ENCODE measurements at regions not wholly inside any gene's neighbourhood (a gene's known extent, or its start where the extent isn't known, plus 50 kb on each side); places are given as distances from the start of the nearest gene placed in this dataset.

DNA sequence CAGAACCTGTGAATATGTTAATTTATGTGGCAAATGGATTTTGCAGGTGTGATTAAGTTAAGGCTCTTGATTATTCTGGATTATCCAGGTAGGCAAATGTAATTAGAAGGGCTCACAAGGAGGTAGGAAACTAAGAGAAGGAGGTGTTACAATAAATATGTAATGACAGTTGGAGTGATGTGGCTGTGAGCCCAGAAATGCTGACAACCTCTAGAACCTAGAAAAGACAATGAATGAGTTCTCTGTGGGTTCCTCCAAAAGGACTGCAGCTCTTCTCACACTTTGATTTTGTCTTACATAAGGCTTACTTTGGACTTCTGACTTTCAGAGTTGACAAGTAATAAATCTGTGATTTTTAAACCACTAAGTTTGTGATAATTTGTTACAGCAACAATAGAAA, 406.6 kb upstream of the EPHA7 start:
- Histone ChIP-seq H3K4me3 (ENCODE audit: low read depth in 1 of 2, low read length in 2 of 2) (no peak overlapping the region), H3K36me3 (ENCODE audit: control insufficient read depth in 2 of 2, insufficient read depth in 2 of 2, low read length in 1 of 2) (no peaks in the 10 kb centered on the region), H3K4me1 (ENCODE audit: control insufficient read depth in 2 of 2, insufficient read depth in 2 of 2, low read length in 1 of 2) (no peaks in the 10 kb centered on the region), H3K9me3 (ENCODE audit: control insufficient read depth in 2 of 2, insufficient read depth in 1 of 2, low read depth in 1 of 2, low read length in 1 of 2) (peaks cover 0 to 2% of the 10 kb centered on the region in 2 donors), H3K27ac (ENCODE audit: low read depth in 2 of 2, low read length in 1 of 2) (no peak overlapping the region), H3K27me3 (ENCODE audit: control insufficient read depth in 1 of 2, insufficient read depth in 2 of 2, low read length in 2 of 2) (no peaks in the 10 kb centered on the region)

DNA sequence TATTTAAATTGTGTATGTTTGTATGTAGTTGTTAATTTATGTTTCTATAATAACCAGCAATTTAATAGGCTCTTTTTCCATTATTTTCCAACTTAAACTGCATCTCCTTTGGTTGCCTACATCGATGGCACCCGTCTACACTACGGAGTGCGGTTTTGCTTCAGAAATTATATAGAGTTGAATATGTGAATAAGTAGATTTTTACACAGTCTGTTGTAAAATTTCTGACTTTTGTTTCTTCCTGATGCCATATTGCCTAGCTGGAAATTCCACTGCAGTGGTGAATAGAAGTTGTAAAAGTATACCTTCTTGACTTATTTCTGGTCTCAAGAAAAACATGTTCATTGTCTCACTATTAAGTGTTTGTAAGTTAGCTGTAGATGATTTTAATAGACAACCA, 404.1 kb upstream of the EPHA7 start:
- Histone ChIP-seq H3K4me3 (ENCODE audit: low read depth in 1 of 2, low read length in 2 of 2) (no peak overlapping the region), H3K36me3 (ENCODE audit: control insufficient read depth in 2 of 2, insufficient read depth in 2 of 2, low read length in 1 of 2) (no peaks in the 10 kb centered on the region), H3K4me1 (ENCODE audit: control insufficient read depth in 2 of 2, insufficient read depth in 2 of 2, low read length in 1 of 2) (no peaks in the 10 kb centered on the region), H3K27me3 (ENCODE audit: control insufficient read depth in 1 of 2, insufficient read depth in 2 of 2, low read length in 2 of 2) (no peaks in the 10 kb centered on the region), H3K27ac (ENCODE audit: low read depth in 2 of 2, low read length in 1 of 2) (no peak overlapping the region), H3K9me3 (ENCODE audit: control insufficient read depth in 2 of 2, insufficient read depth in 1 of 2, low read depth in 1 of 2, low read length in 1 of 2) (peaks cover 0 to 2% of the 10 kb centered on the region in 2 donors)
- 91 to 96% methylated on average over 4 of the region's 4 CpGs for WGBS, 2 donors

DNA sequence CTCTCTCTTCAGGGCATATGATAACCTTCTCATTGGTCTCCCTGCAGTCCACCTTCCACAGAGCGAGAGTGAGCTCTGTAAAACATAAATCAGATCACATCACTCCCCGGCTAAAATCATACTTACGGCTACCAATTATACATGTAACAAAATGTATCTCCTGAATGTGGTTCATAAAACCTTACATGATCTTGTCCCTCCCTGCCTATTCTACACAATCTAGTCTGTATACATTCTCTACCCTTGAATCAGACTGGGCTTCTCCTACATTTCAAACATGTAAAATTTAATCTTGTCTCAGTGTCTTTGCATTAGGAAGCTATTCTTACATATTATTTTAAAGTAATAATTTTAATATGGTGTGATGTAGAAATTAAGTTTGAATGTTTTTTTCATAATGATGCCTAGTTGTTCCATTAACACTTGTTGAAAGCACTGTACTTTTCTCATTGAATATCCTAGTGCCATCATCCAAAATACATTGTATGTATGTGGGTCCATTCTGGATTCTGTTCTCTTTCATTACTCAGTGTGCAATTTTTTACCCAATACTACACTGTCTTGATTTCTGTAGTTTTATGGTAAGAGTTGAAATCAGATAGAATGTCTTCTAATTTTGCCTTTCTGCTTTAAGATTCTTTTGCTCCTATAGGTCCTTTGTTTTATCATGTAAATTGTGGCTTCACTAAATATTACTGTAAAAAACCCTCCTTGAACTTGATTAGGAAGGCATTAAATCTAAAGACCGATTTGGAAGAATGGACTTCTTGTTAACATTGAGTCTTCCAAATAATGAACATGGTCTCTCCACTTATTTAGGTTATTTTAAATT, 403.3 kb upstream of the EPHA7 start:
- 91% methylated on average over 4 of the region's 4 CpGs for WGBS, 2 donors
- H3K36me3 ChIP-seq (ENCODE audit: control insufficient read depth in 2 of 2, insufficient read depth in 2 of 2, low read length in 1 of 2), result no peaks in the 10 kb centered on the region
- H3K9me3 ChIP-seq (ENCODE audit: control insufficient read depth in 2 of 2, insufficient read depth in 1 of 2, low read depth in 1 of 2, low read length in 1 of 2), result peaks cover 0 to 2% of the 10 kb centered on the region in 2 donors
- H3K4me3 ChIP-seq (ENCODE audit: low read depth in 1 of 2, low read length in 2 of 2), result no peak overlapping the region
- no peak overlapping the region for H3K27ac ChIP-seq (ENCODE audit: low read depth in 2 of 2, low read length in 1 of 2)
- no peaks in the 10 kb centered on the region for H3K27me3 ChIP-seq (ENCODE audit: control insufficient read depth in 1 of 2, insufficient read depth in 2 of 2, low read length in 2 of 2)
- no peaks in the 10 kb centered on the region for H3K4me1 ChIP-seq (ENCODE audit: control insufficient read depth in 2 of 2, insufficient read depth in 2 of 2, low read length in 1 of 2)

DNA sequence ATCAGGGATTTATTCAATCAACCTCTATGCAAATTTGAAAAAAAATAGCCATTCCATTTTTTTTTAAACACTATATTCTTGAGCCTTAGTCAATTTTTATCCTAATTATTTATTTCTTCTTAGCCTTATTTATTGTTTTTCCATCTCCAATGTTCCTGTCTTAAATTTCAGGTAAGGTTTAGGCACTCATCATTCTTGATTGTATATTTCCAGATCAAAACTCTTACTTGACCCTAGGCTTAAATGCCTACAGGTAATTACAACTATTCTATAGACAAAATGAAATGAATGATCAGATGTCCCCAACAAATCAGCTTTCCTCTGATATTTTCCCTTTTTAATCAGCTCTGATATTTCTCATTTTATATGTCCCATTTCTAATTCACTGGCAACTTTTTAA, 402.6 kb upstream of the EPHA7 start:
- Histone ChIP-seq H3K4me3 (ENCODE audit: low read depth in 1 of 2, low read length in 2 of 2) (no peak overlapping the region), H3K36me3 (ENCODE audit: control insufficient read depth in 2 of 2, insufficient read depth in 2 of 2, low read length in 1 of 2) (no peaks in the 10 kb centered on the region), H3K27me3 (ENCODE audit: control insufficient read depth in 1 of 2, insufficient read depth in 2 of 2, low read length in 2 of 2) (no peaks in the 10 kb centered on the region), H3K27ac (ENCODE audit: low read depth in 2 of 2, low read length in 1 of 2) (no peak overlapping the region), H3K4me1 (ENCODE audit: control insufficient read depth in 2 of 2, insufficient read depth in 2 of 2, low read length in 1 of 2) (no peaks in the 10 kb centered on the region), H3K9me3 (ENCODE audit: control insufficient read depth in 2 of 2, insufficient read depth in 1 of 2, low read depth in 1 of 2, low read length in 1 of 2) (peaks cover 0 to 2% of the 10 kb centered on the region in 2 donors)

DNA sequence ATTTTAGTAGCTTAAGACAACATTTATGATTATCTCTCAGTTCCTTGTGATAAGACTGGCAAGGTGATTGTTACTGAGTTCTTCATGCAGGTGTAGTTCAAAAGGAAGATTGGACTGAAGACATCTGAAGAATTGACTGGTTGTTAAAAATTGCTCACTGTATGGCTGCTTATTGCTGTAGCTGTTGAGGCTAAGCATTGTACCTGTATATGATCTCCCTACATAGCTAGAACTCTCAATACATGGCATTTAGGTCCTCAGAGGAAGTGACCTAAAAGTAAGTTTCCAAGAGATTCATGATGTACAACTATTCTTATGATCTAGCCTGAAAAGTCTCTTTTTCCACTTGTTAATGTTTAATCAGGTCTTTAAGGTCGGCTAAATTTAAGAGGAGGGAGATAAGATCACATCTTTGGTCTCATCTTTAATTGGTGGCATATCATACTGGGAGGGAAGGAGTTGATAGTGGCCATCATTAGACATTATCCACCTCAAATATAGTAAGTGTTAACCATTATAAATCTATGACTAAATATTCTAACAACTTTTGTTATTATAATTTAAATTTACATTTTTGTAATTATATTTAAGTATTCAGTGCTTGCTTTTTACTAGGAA, 401.2 kb upstream of the EPHA7 start:
- Histone ChIP-seq H3K4me1 (ENCODE audit: control insufficient read depth in 2 of 2, insufficient read depth in 2 of 2, low read length in 1 of 2) (no peaks in the 10 kb centered on the region), H3K9me3 (ENCODE audit: control insufficient read depth in 2 of 2, insufficient read depth in 1 of 2, low read depth in 1 of 2, low read length in 1 of 2) (peaks cover 0 to 2% of the 10 kb centered on the region in 2 donors), H3K36me3 (ENCODE audit: control insufficient read depth in 2 of 2, insufficient read depth in 2 of 2, low read length in 1 of 2) (no peaks in the 10 kb centered on the region), H3K4me3 (ENCODE audit: low read depth in 1 of 2, low read length in 2 of 2) (no peak overlapping the region), H3K27me3 (ENCODE audit: control insufficient read depth in 1 of 2, insufficient read depth in 2 of 2, low read length in 2 of 2) (no peaks in the 10 kb centered on the region), H3K27ac (ENCODE audit: low read depth in 2 of 2, low read length in 1 of 2) (no peak overlapping the region)
- 31 to 63% methylated on average over 1 of the region's 1 CpG for WGBS, 2 donors

DNA sequence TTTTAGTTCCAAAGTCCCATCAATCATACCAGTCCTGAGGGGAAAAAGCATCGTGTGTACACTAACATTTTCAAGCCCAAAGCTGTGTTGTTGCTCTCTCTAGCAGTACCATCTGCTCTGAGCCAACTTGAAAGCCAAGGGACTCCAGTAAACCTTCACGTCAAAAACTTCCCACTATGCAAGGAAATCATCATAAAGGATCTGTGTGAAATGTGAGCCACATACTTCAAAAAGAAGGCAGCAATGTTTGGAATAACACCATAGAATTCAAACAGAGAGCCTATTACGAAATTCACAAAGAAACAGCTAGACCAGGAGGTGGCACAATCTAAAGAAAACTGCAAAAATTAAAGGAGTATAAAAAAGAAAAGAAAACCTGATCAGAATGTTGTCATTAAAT, 399.8 kb upstream of the EPHA7 start:
- Histone ChIP-seq H3K4me3 (ENCODE audit: low read depth in 1 of 2, low read length in 2 of 2) (no peak overlapping the region), H3K36me3 (ENCODE audit: control insufficient read depth in 2 of 2, insufficient read depth in 2 of 2, low read length in 1 of 2) (no peaks in the 10 kb centered on the region), H3K27me3 (ENCODE audit: control insufficient read depth in 1 of 2, insufficient read depth in 2 of 2, low read length in 2 of 2) (no peaks in the 10 kb centered on the region), H3K4me1 (ENCODE audit: control insufficient read depth in 2 of 2, insufficient read depth in 2 of 2, low read length in 1 of 2) (no peaks in the 10 kb centered on the region), H3K27ac (ENCODE audit: low read depth in 2 of 2, low read length in 1 of 2) (no peak overlapping the region), H3K9me3 (ENCODE audit: control insufficient read depth in 2 of 2, insufficient read depth in 1 of 2, low read depth in 1 of 2, low read length in 1 of 2) (no peaks in the 10 kb centered on the region)
- WGBS, 2 donors, result 14 to 16% methylated on average over 3 of the region's 3 CpGs

DNA sequence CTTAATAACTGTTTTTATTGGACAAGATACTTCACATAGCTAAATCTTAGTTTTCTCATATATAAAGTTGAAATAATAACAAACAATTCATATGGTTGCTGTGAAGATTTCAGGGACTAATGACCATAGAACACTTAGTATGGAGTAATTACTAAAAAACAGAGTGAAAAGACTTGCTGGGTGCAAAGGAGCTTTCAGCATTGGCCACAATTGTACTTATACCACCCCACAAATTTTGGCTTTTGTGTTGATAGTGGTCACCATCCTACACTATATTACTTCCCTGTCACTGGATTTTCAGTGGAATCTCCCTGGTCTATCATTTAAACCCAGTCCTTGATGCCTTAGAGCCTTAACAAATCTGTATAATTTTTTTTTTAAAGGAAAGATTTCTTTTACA, 398.6 kb upstream of the EPHA7 start:
- no peak overlapping the region for H3K27ac ChIP-seq (ENCODE audit: low read depth in 2 of 2, low read length in 1 of 2)
- H3K36me3 ChIP-seq (ENCODE audit: control insufficient read depth in 2 of 2, insufficient read depth in 2 of 2, low read length in 1 of 2), result no peaks in the 10 kb centered on the region
- no peaks in the 10 kb centered on the region for H3K27me3 ChIP-seq (ENCODE audit: control insufficient read depth in 1 of 2, insufficient read depth in 2 of 2, low read length in 2 of 2)
- H3K9me3 ChIP-seq (ENCODE audit: control insufficient read depth in 2 of 2, insufficient read depth in 1 of 2, low read depth in 1 of 2, low read length in 1 of 2), result no peaks in the 10 kb centered on the region
- H3K4me1 ChIP-seq (ENCODE audit: control insufficient read depth in 2 of 2, insufficient read depth in 2 of 2, low read length in 1 of 2), result no peaks in the 10 kb centered on the region
- no peak overlapping the region for H3K4me3 ChIP-seq (ENCODE audit: low read depth in 1 of 2, low read length in 2 of 2)

DNA sequence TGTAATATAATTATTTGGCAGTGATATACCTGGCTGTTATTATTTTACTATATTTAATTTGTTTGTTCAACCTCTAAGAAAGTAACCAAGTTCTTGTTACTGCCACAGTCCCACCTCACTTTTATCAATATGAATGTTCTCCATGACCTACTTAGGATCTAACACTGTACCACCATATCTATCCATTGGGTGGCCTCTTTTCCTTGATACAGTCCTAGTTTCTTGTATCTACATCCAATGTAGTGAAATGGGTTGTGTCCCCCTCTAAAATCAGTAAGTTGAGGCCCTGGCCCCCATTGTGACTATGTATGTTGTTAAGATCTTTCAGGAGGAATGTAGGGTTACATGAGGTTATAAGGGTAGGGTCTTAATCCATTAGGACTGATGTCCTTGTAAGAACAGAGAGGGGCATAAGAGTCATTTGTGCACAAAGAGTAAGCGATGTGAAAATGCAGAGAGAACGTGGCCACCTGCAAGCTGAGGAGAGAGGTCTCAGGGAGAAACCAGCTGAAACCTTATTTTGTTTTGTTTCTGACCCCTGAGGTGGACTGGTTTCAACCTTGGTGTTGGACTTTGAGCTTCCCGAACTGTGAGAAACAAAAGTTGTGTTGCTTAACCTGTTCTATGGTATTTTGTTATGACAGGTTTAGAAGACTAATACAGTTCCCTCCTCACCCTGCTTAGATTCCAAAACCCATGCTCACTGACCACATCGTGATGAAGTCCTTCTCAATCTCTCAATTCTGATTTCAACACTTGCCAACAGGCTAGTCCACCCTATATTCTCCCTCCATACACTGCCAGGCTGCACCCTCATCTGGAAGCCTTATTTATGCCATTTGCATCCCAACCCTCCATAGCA, 387.3 kb upstream of the EPHA7 start:
- Histone ChIP-seq H3K9me3 (ENCODE audit: control insufficient read depth in 2 of 2, insufficient read depth in 1 of 2, low read depth in 1 of 2, low read length in 1 of 2) (no peaks in the 10 kb centered on the region), H3K36me3 (ENCODE audit: control insufficient read depth in 2 of 2, insufficient read depth in 2 of 2, low read length in 1 of 2) (no peaks in the 10 kb centered on the region), H3K27me3 (ENCODE audit: control insufficient read depth in 1 of 2, insufficient read depth in 2 of 2, low read length in 2 of 2) (no peaks in the 10 kb centered on the region), H3K27ac (ENCODE audit: low read depth in 2 of 2, low read length in 1 of 2) (no peak overlapping the region), H3K4me1 (ENCODE audit: control insufficient read depth in 2 of 2, insufficient read depth in 2 of 2, low read length in 1 of 2) (no peaks in the 10 kb centered on the region), H3K4me3 (ENCODE audit: low read depth in 1 of 2, low read length in 2 of 2) (no peak overlapping the region)
- WGBS, 2 donors, result 84 to 86% methylated on average over 4 of the region's 4 CpGs

DNA sequence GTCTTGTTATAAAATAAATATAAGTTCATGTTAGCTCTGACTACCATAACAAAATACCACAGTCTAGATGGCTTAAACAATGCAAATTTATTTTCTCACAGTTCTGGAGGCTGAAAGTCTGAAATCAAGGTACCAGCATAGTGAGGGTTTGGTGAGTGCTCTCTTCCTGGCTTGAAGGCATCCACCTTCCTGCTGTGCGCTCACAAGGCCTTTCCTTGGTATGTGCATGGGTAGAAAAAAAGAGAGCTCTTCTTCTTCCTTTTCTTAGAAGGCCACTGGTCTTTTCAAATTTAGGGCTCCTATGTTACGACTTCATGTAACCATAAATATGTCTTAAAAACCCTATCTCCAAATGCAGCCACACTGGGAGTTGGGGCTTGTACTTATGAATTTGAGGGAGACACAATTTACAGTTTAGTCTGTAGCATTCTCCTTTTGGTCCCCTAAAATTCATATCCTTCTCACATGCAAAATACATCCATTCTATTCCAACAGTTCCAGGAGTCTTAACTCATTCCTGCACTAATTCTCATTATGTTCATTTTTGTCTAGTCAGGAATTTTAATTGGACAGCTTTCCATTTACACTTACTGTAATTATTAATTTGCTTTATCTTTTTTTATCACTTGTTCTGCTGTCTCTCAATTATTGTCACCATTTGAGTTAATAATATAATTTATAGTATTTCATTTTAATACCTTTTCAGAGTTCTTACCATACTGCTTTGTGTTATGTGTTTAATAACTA, 381.9 kb upstream of the EPHA7 start:
- no peaks in the 10 kb centered on the region for H3K27me3 ChIP-seq (ENCODE audit: control insufficient read depth in 1 of 2, insufficient read depth in 2 of 2, low read length in 2 of 2)
- H3K9me3 ChIP-seq (ENCODE audit: control insufficient read depth in 2 of 2, insufficient read depth in 1 of 2, low read depth in 1 of 2, low read length in 1 of 2), result no peaks in the 10 kb centered on the region
- H3K36me3 ChIP-seq (ENCODE audit: control insufficient read depth in 2 of 2, insufficient read depth in 2 of 2, low read length in 1 of 2), result no peaks in the 10 kb centered on the region
- no peak overlapping the region for H3K4me3 ChIP-seq (ENCODE audit: low read depth in 1 of 2, low read length in 2 of 2)
- H3K27ac ChIP-seq (ENCODE audit: low read depth in 2 of 2, low read length in 1 of 2), result no peak overlapping the region
- WGBS, 2 donors, result 87 to 93% methylated on average over 2 of the region's 2 CpGs
- no peaks in the 10 kb centered on the region for H3K4me1 ChIP-seq (ENCODE audit: control insufficient read depth in 2 of 2, insufficient read depth in 2 of 2, low read length in 1 of 2)

Measured in esophagus (tissue), 2 donors.